Suprapubic skin (tissue), 3 donors: ENCODE measurements at regions not wholly inside any gene's neighbourhood (a gene's known extent, or its start where the extent isn't known, plus 50 kb on each side); places are given as distances from the start of the nearest gene placed in this dataset.

ENCODE experiments used
- EP300 ChIP-seq: sonication (generic); formaldehyde crosslinking; IDR thresholded peaks from one replicate; pipeline ENCODE4 v1.6.1; 2017; ENCODE audit warnings: antibody characterized with exemption
- POLR2A ChIP-seq, 2 donors: fragments of 450-650 bp; IDR thresholded peaks; one replicate each; pipeline ENCODE4 v1.6.1; 2017; ENCODE audit warnings: antibody characterized with exemption in 2 of 2, mild to moderate bottlenecking in 2 of 2, moderate library complexity in 2 of 2
- TF ChIP-seq, protein P1 (sequence below), 2 donors: fragments of 200-600 bp in 1 of 2; fragments of 450-650 bp in 1 of 2; sonication (generic) in 1 of 2; IDR thresholded peaks; one replicate each; pipeline ENCODE4 v1.5.1; 2016 to 2019; ENCODE audit warnings: antibody characterized with exemption in 2 of 2, mild to moderate bottlenecking in 1 of 2, moderate library complexity in 1 of 2

DNA sequence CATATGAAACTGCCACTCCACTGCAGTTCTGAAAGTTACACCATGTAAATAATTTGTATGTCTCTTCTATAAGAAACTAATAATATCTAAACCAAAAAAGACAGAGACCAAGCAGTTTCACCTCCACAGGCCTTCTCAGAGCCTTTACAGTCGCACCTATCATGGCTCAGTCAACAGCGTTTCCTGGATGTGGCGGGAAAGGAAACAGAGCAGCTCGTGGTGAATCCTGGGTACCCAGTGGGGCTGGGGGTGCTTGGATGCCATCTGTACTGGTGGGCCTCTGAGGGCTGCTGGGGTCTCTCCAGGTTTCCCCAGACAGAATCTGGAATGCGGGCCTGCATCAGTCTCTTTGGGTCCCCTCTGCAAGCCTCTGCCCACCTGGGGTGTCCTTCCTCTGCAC lies 100.2 kb upstream of the CASZ1 start:
- TF ChIP-seq, protein P1, sequence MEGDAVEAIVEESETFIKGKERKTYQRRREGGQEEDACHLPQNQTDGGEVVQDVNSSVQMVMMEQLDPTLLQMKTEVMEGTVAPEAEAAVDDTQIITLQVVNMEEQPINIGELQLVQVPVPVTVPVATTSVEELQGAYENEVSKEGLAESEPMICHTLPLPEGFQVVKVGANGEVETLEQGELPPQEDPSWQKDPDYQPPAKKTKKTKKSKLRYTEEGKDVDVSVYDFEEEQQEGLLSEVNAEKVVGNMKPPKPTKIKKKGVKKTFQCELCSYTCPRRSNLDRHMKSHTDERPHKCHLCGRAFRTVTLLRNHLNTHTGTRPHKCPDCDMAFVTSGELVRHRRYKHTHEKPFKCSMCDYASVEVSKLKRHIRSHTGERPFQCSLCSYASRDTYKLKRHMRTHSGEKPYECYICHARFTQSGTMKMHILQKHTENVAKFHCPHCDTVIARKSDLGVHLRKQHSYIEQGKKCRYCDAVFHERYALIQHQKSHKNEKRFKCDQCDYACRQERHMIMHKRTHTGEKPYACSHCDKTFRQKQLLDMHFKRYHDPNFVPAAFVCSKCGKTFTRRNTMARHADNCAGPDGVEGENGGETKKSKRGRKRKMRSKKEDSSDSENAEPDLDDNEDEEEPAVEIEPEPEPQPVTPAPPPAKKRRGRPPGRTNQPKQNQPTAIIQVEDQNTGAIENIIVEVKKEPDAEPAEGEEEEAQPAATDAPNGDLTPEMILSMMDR (IDR thresholded peaks at IDR 0.05): no peak
- no peak for TF ChIP-seq EP300
- no peak for TF ChIP-seq POLR2A (IDR thresholded peaks at IDR 0.05)
